Activated T-cell treated with anti-CD3 and anti-CD28 coated beads, Interleukin-2, amount 50 U/mL, for 4 hours (primary cell): ENCODE measurements at regions not wholly inside any gene's neighbourhood (a gene's known extent, or its start where the extent isn't known, plus 50 kb on each side); places are given as distances from the start of the nearest gene placed in this dataset.

ENCODE experiments used
- ATAC-seq, 2 donors: fragments of 200-7000 bp; cut with Tn5 transposase; one replicate each; pipeline ENCODE4 v1.10.0; 2021
- DNase-seq: peaks from one replicate; pipeline ENCODE4 v3.0.0-alpha.2; 2020
- H3K27me3 Mint-ChIP-seq: one replicate; pipeline ENCODE4 v1.8.0; 2021; ENCODE audit warnings: low read depth, mixed read lengths
- H3K36me3 Mint-ChIP-seq: one replicate; pipeline ENCODE4 v1.8.0; 2022; ENCODE audit warnings: mixed read lengths; ENCODE audit not compliant: insufficient read depth
- H3K4me1 Mint-ChIP-seq: one replicate; pipeline ENCODE4 v1.8.0; 2021; ENCODE audit warnings: low read depth, mixed read lengths
- H3K4me3 Mint-ChIP-seq: one replicate; pipeline ENCODE4 v1.8.0; 2021; ENCODE audit warnings: mild to moderate bottlenecking, moderate library complexity, mixed read lengths
- H3K9me3 Mint-ChIP-seq: one replicate; pipeline ENCODE4 v1.8.0; 2021; ENCODE audit warnings: mixed read lengths

DNA sequence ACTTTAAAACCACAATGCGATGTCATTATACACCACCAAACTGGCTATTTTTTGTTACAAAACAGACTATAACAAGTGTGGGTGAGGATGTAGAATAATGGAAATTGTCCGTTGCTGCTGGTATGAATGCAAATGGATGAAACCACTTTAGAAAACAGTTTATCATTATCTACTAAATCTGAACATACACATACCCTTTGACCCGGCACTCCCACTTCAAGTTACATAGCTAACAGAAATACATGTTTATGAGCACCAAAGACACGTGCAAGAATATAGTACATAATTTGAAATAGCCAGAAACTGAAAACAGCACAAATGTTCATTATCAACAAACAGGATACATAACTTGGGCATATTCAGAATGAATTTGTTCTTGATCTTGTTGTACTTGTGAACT lies 206.4 kb upstream of the CHAC2 start:
- Mint-ChIP-seq H3K9me3 (peaks cover 5% of the 10 kb centered on the region), H3K27me3 (peaks cover 1% of the 10 kb centered on the region), H3K4me3 (no peak overlapping the region), H3K4me1 (no peaks in the 10 kb centered on the region), H3K36me3 (no peaks in the 10 kb centered on the region)
- DNase-seq (no peak), ATAC-seq (no peak)

DNA sequence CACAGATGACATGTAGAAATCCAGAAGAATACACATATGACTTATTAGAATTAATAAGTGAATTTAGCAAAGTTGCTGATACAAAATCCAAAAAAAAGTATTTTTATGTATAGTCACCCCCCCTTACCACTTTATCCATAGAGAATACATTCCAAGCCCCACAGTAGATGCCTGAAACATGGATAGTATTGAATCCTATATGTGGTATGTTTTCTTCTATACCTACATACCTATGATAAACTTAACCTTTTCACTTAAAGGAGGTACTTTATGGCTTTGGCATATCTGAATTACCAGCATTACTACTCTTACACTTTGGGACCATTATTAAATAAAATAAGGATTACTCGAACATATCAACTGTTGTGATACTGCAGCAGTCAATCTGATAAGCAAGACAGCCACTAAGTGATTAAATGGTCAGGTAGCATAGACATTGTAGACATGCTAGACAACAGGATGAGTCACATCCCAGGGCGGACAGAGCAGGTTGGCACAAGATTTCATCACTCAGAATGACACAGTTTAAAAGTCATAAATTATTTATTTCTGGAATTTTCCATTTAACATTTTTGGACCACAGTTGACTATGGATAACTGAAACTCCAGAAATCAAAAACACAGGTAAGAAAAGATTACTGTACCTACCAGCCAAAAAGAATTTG lies 208.2 kb upstream of the CHAC2 start:
- DNase-seq: no peak
- H3K9me3 Mint-ChIP-seq: peaks cover 5% of the 10 kb centered on the region
- H3K36me3 Mint-ChIP-seq: no peaks in the 10 kb centered on the region

DNA sequence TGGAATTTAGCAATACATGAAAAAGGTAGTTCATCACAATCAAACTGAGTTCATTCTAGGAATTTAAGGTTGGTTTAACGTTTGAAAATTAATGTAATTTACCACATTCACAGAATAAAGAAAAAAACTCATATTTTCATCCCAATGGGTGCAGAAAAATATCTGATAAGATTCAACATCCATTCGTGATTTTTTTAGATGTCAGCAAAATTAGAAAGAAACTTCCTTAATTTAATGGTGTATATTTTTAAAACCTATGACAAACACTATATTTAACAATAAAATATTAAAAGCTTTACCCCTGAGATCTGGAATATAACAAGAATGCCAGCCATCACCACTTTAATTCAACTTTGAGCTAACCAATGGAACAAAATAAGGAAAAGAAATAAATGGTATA lies 208.7 kb upstream of the CHAC2 start:
- ATAC-seq (no peak), DNase-seq (no peak)
- no peaks in the 10 kb centered on the region for H3K36me3 Mint-ChIP-seq
- no peaks in the 10 kb centered on the region for H3K4me1 Mint-ChIP-seq
- no peak overlapping the region for H3K4me3 Mint-ChIP-seq
- peaks cover 5% of the 10 kb centered on the region for H3K9me3 Mint-ChIP-seq
- peaks cover 1% of the 10 kb centered on the region for H3K27me3 Mint-ChIP-seq

More for the DNA sequence above, 208.2 kb upstream of the CHAC2 start:
- ATAC-seq: no peak
- H3K4me3 Mint-ChIP-seq: no peak overlapping the region
- no peaks in the 10 kb centered on the region for H3K4me1 Mint-ChIP-seq
- peaks cover 1% of the 10 kb centered on the region for H3K27me3 Mint-ChIP-seq

DNA sequence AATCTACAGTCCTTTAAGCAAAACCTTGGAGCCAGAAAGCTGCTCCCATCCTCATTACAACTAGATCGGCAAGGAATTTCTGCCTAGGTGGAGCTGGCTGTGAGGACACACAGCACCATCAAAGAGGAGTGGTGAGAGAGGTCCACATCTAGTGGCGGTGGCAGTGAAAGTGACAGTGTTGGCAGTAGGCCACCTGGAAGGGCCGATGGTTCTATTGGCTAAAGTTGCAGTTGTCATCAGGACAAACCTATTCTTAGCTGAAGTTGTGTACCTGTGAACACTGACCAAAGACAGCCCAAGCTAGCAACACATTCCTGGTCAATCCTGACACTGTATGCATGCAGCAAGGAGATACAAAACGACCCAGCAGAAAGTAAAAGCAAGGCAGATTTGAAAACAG lies 218.1 kb upstream of the CHAC2 start:
- no peaks in the 10 kb centered on the region for H3K27me3 Mint-ChIP-seq
- no peaks in the 10 kb centered on the region for H3K4me1 Mint-ChIP-seq

DNA sequence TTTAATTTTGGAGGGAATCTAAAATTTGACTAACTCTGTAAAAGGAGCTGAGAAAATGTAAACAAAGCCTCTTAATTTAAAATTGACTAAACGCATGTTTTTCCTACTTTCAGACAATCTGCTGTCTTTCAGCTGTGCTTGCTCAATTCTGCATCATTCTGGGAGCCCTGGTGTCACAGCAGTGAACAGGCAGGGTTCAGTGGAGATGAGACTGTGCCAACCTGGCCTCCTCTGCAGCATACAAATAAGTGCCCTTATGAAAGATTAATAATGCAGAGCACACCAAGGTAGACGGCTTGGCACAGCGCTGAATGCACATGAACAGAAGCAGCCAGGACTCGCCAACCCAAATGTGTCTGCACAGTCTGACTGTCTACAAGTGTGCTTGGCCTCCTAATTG lies 222.0 kb upstream of the CHAC2 start:
- DNase-seq (no peak), ATAC-seq (no peak)
- H3K27me3 Mint-ChIP-seq: peaks cover 3% of the 10 kb centered on the region
- peaks cover 9% of the 10 kb centered on the region for H3K9me3 Mint-ChIP-seq
- no peaks in the 10 kb centered on the region for H3K4me1 Mint-ChIP-seq
- no peaks in the 10 kb centered on the region for H3K36me3 Mint-ChIP-seq
- H3K4me3 Mint-ChIP-seq: no peak overlapping the region

More for the DNA sequence above, 218.1 kb upstream of the CHAC2 start:
- Mint-ChIP-seq H3K4me3 (no peak overlapping the region), H3K36me3 (no peaks in the 10 kb centered on the region), H3K9me3 (peaks cover 14% of the 10 kb centered on the region)
- no peak for DNase-seq
- no peak for ATAC-seq

DNA sequence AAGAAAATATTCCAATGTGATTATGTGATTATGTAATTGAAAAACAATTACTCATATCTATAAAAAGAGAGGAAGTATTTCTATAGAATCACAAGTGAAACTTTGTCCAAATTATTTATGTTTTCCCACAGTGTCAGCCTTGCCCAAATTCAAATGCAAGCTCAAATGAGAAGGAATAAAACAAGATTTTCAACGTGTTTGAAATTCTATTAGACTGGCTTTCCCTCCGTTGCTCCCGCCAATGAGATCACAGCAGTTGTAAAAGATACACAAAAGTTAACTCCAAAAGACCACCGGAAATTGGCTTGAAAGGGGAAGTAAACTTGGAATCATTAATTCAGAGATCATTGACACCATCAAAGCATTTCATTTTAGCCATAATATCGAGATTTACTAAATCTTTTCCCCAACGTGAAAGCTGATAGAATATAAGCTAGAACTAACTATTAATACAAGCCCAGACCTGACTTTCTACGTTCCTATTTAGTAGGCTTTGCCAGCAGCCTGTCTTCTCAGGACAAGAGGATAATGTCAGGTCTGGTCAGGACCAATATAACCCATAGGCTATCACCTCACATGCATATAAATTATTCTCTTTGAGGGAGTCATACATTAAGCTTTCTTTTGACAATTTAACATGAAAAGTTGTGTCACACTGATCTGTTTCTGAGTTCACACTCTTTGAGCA lies 222.6 kb upstream of the CHAC2 start:
- ATAC-seq: no peak
- peaks cover 14% of the 10 kb centered on the region for H3K9me3 Mint-ChIP-seq
- no peaks in the 10 kb centered on the region for H3K36me3 Mint-ChIP-seq
- no peak for DNase-seq
- no peak overlapping the region for H3K4me3 Mint-ChIP-seq
- H3K4me1 Mint-ChIP-seq: no peaks in the 10 kb centered on the region
- H3K27me3 Mint-ChIP-seq: peaks cover 3% of the 10 kb centered on the region

DNA sequence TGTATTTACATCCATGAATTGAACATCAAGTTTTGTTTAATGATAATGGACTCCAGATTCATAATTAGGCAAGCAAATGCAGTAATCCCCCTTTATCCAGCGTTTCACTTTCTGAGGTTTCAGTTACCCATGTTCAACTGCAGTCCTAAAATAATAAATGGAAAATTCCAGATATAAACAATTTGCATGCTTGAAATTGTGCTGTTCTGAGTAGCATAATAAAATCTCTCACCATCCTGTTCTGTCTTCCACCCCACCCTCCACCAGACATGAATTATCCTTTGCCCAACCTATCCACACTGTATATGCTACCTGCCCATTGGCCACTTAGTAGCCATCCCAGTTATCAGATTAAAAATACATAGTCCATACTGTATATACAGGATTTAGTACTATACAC lies 224.5 kb upstream of the CHAC2 start:
- Mint-ChIP-seq H3K27me3 (peaks cover 3% of the 10 kb centered on the region), H3K36me3 (no peaks in the 10 kb centered on the region), H3K9me3 (peaks cover 14% of the 10 kb centered on the region), H3K4me3 (no peak overlapping the region), H3K4me1 (no peaks in the 10 kb centered on the region)
- DNase-seq: no peak
- ATAC-seq: no peak

DNA sequence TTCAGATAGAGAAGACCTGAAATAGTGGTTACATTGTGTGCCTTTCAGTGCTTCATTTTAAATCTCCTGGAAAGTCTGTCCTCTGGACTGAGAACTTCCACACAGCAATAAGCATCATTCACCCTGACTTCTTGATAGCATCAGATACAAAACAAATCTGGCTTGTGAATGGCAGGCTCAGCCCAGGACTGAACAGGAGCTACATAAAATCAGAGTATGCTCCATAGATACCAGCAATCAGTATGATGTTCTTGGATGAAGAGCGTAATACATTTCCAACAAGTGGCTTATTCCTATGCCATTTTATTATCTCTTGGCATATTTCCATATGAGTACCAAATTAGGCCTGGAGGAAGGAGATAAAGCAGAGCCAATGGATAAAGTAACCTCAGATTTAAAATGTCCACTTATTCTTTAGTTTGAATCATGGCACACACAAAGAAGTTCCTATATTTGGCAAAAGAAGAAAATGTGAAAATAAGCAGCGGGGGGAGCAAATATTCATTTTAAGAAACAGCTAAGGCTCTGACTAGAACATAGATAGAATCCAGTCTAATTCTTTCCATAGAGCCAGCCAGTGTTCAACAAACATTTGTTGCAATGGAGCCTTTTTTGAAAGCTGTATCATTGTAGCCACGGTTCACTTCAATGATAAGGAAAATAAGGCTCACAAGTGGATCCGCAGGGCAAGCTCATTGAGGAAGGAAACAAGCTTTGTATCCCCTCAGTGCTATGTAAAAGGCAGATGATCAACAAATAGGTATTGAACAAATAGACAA lies 230.8 kb upstream of the CHAC2 start:
- peaks cover 14% of the 10 kb centered on the region for H3K9me3 Mint-ChIP-seq
- no peak overlapping the region for H3K4me3 Mint-ChIP-seq
- H3K36me3 Mint-ChIP-seq: no peaks in the 10 kb centered on the region
- H3K27me3 Mint-ChIP-seq: peaks cover 9% of the 10 kb centered on the region
- no peaks in the 10 kb centered on the region for H3K4me1 Mint-ChIP-seq
- DNase-seq (no peak), ATAC-seq (no peak)

DNA sequence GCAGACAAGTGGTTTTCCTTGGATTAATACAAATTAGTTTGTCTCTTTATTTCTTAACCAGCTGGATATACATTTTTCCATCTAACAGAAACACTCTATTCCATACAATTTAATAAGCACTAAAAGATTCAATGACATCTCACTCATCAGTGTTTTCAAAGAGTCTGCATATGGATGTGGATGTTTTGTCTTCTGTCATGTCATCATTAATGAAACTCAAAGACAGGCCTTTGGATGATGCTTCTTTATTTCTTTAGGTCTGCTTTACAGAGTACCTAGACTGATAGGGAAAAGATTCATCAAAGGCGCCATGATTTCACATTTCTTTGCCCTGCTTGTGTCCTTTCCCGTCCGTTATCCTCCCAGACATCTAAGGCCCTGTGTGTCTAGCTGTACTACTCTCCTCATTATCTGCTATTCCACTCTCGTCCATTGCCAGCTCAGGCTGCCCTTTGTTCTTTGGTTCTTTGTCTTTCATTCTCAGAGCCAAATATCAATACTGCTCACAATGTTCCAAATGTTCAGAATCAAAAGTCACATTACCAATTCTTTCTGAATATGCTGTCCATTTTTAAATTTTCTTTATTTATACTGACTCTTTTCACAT lies 232.3 kb upstream of the CHAC2 start:
- H3K36me3 Mint-ChIP-seq: no peaks in the 10 kb centered on the region
- no peak for ATAC-seq
- no peak overlapping the region for H3K4me3 Mint-ChIP-seq
- H3K9me3 Mint-ChIP-seq: peaks cover 9% of the 10 kb centered on the region
- no peak for DNase-seq
- H3K27me3 Mint-ChIP-seq: peaks cover 9% of the 10 kb centered on the region
- no peaks in the 10 kb centered on the region for H3K4me1 Mint-ChIP-seq

DNA sequence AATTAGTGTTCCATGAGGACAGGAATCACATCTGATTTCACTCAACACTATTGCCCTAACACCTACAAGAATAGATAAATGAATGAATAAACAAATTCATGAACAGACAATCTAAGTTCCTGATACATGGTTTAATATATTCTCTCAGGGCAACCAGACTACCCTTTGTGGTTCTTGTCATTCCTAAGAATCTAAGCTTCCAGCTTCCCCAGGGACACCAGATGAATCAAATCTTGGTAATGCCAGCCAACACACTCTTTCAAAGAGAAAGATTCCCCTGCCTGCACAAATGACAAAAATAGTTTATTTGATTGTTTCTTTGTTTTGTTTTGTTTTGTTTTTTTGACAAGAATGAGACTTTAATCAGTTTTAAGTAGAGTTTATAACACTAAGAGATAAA lies 237.5 kb upstream of the CHAC2 start:
- H3K4me1 Mint-ChIP-seq: no peaks in the 10 kb centered on the region
- no peaks in the 10 kb centered on the region for H3K36me3 Mint-ChIP-seq
- ATAC-seq (no peak), DNase-seq (no peak)
- H3K9me3 Mint-ChIP-seq: peaks cover 14% of the 10 kb centered on the region
- H3K4me3 Mint-ChIP-seq: no peak overlapping the region
- peaks cover 5% of the 10 kb centered on the region for H3K27me3 Mint-ChIP-seq

DNA sequence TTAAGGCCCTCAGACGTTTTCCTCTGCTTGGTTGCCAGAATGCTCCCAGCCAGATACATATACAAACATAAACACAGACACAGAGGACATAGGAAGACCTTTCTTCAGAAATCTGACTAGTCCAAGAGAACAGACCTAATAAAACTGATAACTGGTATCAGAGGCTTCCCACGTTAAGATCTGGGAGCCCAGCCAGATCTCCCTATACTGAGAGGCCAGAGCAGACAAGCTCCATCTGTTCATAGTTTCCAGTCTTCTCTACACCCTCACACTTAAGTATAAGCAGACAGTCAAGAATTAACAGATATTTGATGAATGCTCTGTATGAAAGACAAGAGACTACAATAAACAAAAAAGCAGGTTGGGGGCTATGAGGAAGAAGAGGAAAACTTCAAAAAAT lies 240.5 kb upstream of the CHAC2 start:
- Mint-ChIP-seq H3K4me1 (no peaks in the 10 kb centered on the region), H3K36me3 (no peaks in the 10 kb centered on the region), H3K4me3 (no peak overlapping the region), H3K9me3 (peaks cover 14% of the 10 kb centered on the region), H3K27me3 (peaks cover 3% of the 10 kb centered on the region)
- ATAC-seq (no peak), DNase-seq (no peak)

DNA sequence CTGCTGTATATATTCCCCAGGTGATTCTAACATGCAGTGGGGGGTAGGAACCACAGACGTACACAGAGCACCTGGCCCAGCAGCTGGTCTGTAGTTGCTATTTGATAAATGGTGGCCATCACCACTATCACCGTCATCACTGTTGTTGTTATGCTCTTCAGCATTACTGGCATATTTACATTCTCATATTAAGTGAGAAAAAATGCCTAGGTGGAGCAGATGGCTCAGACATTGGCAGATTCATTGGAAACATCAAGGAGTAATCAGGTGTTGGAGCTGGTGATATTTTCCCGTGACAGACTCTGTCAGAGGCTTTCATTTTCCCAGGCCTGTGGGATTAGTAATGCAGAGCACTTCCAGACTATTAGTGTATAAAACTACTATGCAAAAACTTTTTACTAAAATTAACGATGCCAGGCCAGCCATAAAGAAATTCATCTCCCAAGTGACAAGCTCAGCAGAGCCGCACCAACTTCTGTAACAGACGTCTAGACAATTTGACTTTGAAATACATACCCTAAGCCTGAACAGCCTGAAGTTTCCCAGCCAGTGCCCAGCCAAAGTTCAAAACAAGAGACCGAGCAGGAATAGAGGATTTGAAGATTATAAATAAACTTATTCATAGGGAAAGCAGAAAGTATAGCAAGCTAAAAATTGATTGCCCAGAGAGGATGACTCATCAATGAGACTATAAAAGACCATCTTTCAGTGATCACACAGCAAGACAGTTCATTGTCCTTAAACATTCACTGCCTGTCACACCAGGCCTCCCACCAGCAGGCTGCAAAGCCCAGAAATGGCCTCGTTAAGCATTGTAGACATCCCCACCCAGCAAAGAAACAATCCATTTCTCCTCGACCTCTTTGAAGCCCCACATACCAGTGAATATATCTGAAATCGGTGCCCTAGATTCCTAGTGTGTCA lies 247.4 kb upstream of the CHAC2 start:
- no peak overlapping the region for H3K4me3 Mint-ChIP-seq
- no peak for ATAC-seq
- H3K4me1 Mint-ChIP-seq: no peaks in the 10 kb centered on the region
- H3K36me3 Mint-ChIP-seq: no peaks in the 10 kb centered on the region
- peaks cover 3% of the 10 kb centered on the region for H3K27me3 Mint-ChIP-seq
- no peaks in the 10 kb centered on the region for H3K9me3 Mint-ChIP-seq
- no peak for DNase-seq

DNA sequence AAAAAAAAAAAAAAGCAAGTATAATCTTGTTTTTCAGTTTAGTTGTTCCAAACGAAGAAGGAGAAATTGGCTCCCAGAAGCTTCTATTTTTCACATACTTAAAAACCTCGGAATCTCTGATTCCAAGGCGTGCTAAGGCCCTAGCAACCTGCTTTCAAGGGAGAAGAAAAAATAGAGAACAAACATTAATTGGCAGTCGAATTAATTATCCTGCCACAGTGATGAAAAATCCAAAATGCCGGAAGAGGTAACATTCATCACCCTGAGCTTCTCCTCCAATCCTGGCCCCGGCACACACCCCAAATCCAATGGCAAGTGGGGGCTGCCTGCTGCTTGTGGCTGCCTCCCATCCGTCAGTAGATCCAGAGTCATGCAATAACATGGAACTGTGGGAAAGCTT lies 250.2 kb upstream of the CHAC2 start:
- H3K9me3 Mint-ChIP-seq: no peaks in the 10 kb centered on the region
- H3K4me3 Mint-ChIP-seq: no peak overlapping the region
- no peaks in the 10 kb centered on the region for H3K36me3 Mint-ChIP-seq
- H3K27me3 Mint-ChIP-seq: peaks cover 3% of the 10 kb centered on the region
- DNase-seq (no peak), ATAC-seq (no peak)
- no peaks in the 10 kb centered on the region for H3K4me1 Mint-ChIP-seq

DNA sequence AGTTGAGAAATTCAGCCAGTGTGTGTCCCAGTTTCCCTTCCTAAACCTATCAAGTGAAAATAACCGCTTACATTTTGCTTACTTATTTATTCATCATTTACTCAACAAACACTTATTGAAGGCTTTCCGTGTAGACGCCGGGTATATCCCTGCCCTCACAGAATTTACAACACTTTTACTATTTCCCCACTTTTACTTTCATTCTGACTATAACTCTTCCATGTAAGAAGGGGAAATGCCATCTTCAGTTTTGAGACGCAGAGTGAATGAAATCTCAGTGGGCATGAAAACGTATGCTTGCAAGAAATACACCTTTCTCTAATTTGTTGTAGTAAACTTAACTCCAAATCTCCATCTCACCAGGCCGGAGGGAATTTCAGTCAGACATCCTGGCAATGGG lies 251.0 kb upstream of the CHAC2 start:
- ATAC-seq (no peak), DNase-seq (no peak)
- Mint-ChIP-seq H3K4me1 (no peaks in the 10 kb centered on the region), H3K36me3 (no peaks in the 10 kb centered on the region), H3K4me3 (no peak overlapping the region), H3K9me3 (no peaks in the 10 kb centered on the region), H3K27me3 (peaks cover 3% of the 10 kb centered on the region)
